IPS-15b (cell line): ENCODE measurements at regions not wholly inside any gene's neighbourhood (a gene's known extent, or its start where the extent isn't known, plus 50 kb on each side); places are given as distances from the start of the nearest gene placed in this dataset.
"Not testable (repeated sequence)": the region's sequence is repeated elsewhere in the genome, so short reads cannot be mapped to it uniquely, and the experiment has no call there.

Experiments
- H3K27me3 ChIP-seq: one replicate; pipeline ENCODE4 v1.6.1; 2013; ENCODE audit warnings: low read length; ENCODE audit not compliant: control insufficient read depth, insufficient read depth
- H3K36me3 ChIP-seq: one replicate; pipeline ENCODE4 v1.6.1; 2013; ENCODE audit warnings: low read length; ENCODE audit not compliant: control insufficient read depth, insufficient read depth
- H3K4me1 ChIP-seq: one replicate; pipeline ENCODE4 v1.6.1; 2013; ENCODE audit warnings: mild to moderate bottlenecking, low read length; ENCODE audit not compliant: control insufficient read depth, insufficient read depth
- H3K4me3 ChIP-seq: one replicate; pipeline ENCODE4 v1.5.1; 2013; ENCODE audit warnings: low read depth, low read length
- H3K9ac ChIP-seq: one replicate; pipeline ENCODE4 v1.6.1; 2013; ENCODE audit warnings: low read depth, mild to moderate bottlenecking, low read length
- H3K9me3 ChIP-seq: one replicate; pipeline ENCODE4 v1.6.1; 2013; ENCODE audit warnings: mild to moderate bottlenecking, low read length; ENCODE audit not compliant: control insufficient read depth, insufficient read depth

GRCh38 chr4:105067431-105067830 is 79.2 kb upstream of the TET2 start:
- Histone ChIP-seq H3K4me1 (no peaks in the 10 kb centered on the region), H3K4me3 (no peak overlapping the region)

GRCh38 chr4:105067946-105068345 is 78.7 kb upstream of the TET2 start:
- Histone ChIP-seq H3K4me1 (no peaks in the 10 kb centered on the region), H3K9me3 (no peaks in the 10 kb centered on the region), H3K4me3 (no peak overlapping the region), H3K36me3 (no peaks in the 10 kb centered on the region), H3K27me3 (no peaks in the 10 kb centered on the region), H3K9ac (no peak overlapping the region)

More at GRCh38 chr4:105067431-105067830, 79.2 kb upstream of the TET2 start:
- no peak overlapping the region for H3K9ac ChIP-seq
- no peaks in the 10 kb centered on the region for H3K36me3 ChIP-seq
- no peaks in the 10 kb centered on the region for H3K27me3 ChIP-seq
- H3K9me3 ChIP-seq: no peaks in the 10 kb centered on the region

GRCh38 chr4:105068516-105068915 is 78.2 kb upstream of the TET2 start:
- no peaks in the 10 kb centered on the region for H3K4me1 ChIP-seq
- no peaks in the 10 kb centered on the region for H3K27me3 ChIP-seq
- H3K4me3 ChIP-seq: no peak overlapping the region
- no peak overlapping the region for H3K9ac ChIP-seq
- no peaks in the 10 kb centered on the region for H3K9me3 ChIP-seq
- H3K36me3 ChIP-seq: no peaks in the 10 kb centered on the region

- not testable (repeated sequence) for H3K9ac ChIP-seq, H3K36me3 ChIP-seq, H3K27me3 ChIP-seq, H3K9me3 ChIP-seq, H3K4me1 ChIP-seq, H3K4me3 ChIP-seq
These were observed 74.6 kb upstream of the TET2 start for GRCh38 chr4:105072095-105072494.

GRCh38 chr4:105074097-105074496 is 72.6 kb upstream of the TET2 start:
- Histone ChIP-seq H3K9ac (no peak overlapping the region), H3K4me1 (no peaks in the 10 kb centered on the region), H3K9me3 (no peaks in the 10 kb centered on the region), H3K27me3 (no peaks in the 10 kb centered on the region), H3K4me3 (no peak overlapping the region), H3K36me3 (no peaks in the 10 kb centered on the region)

- Histone ChIP-seq H3K36me3 (no peaks in the 10 kb centered on the region), H3K9ac (no peak overlapping the region)
These were observed 71.6 kb upstream of the TET2 start for GRCh38 chr4:105075045-105075444.

GRCh38 chr4:105088110-105088879 is 58.4 kb upstream of the TET2 start:
- Histone ChIP-seq H3K27me3 (no peaks in the 10 kb centered on the region), H3K36me3 (no peaks in the 10 kb centered on the region), H3K4me1 (peaks cover 3% of the 10 kb centered on the region), H3K9me3 (no peaks in the 10 kb centered on the region), H3K4me3 (no peak overlapping the region), H3K9ac (no peak overlapping the region)

More at GRCh38 chr4:105075045-105075444, 71.6 kb upstream of the TET2 start:
- Histone ChIP-seq H3K4me1 (no peaks in the 10 kb centered on the region), H3K4me3 (no peak overlapping the region), H3K9me3 (no peaks in the 10 kb centered on the region), H3K27me3 (no peaks in the 10 kb centered on the region)

GRCh38 chr4:105092356-105092755 is 54.3 kb upstream of the TET2 start:
- Histone ChIP-seq H3K4me1 (peaks cover 3% of the 10 kb centered on the region), H3K27me3 (no peaks in the 10 kb centered on the region), H3K9me3 (no peaks in the 10 kb centered on the region), H3K36me3 (no peaks in the 10 kb centered on the region), H3K9ac (no peak overlapping the region), H3K4me3 (no peak overlapping the region)

GRCh38 chr4:105092768-105093167 is 53.9 kb upstream of the TET2 start:
- Histone ChIP-seq H3K4me3 (no peak overlapping the region), H3K4me1 (peaks cover 3% of the 10 kb centered on the region), H3K9ac (no peak overlapping the region), H3K36me3 (no peaks in the 10 kb centered on the region), H3K27me3 (no peaks in the 10 kb centered on the region), H3K9me3 (no peaks in the 10 kb centered on the region)

GRCh38 chr4:105093975-105094374 is 52.7 kb upstream of the TET2 start:
- no peaks in the 10 kb centered on the region for H3K27me3 ChIP-seq
- no peaks in the 10 kb centered on the region for H3K4me1 ChIP-seq
- H3K9me3 ChIP-seq: no peaks in the 10 kb centered on the region
- H3K36me3 ChIP-seq: no peaks in the 10 kb centered on the region
- H3K4me3 ChIP-seq: no peak overlapping the region
- H3K9ac ChIP-seq: no peak overlapping the region
